Osteoblast (primary cell): ENCODE measurements at regions not wholly inside any gene's neighbourhood (a gene's known extent, or its start where the extent isn't known, plus 50 kb on each side); places are given as distances from the start of the nearest gene placed in this dataset.

Source experiments
- DNase-seq: peaks from one replicate; pipeline ENCODE4 v3.0.0; 2011; ENCODE audit warnings: low spot score, mixed read lengths; ENCODE audit not compliant: insufficient read length; ENCODE audit errors: missing footprints
- H2AFZ ChIP-seq: 2 replicates; pipeline ENCODE4 v1.6.0; 2011; ENCODE audit warnings: mild to moderate bottlenecking, low read length
- H3K27ac ChIP-seq: 2 replicates; pipeline ENCODE4 v1.5.1; 2011; ENCODE audit warnings: mild to moderate bottlenecking, low read depth, low read length, moderate library complexity
- H3K27me3 ChIP-seq: 2 replicates; pipeline ENCODE4 v1.6.0; 2012; ENCODE audit warnings: mild to moderate bottlenecking, control low read depth, inconsistent platforms, low read length, moderate library complexity; ENCODE audit not compliant: insufficient read depth
- H3K36me3 ChIP-seq: 2 replicates; pipeline ENCODE4 v1.5.1; 2011; ENCODE audit warnings: mild to moderate bottlenecking, low read length, control low read depth, moderate library complexity; ENCODE audit not compliant: insufficient read depth
- H3K4me1 ChIP-seq: 2 replicates; pipeline ENCODE4 v1.5.1; 2011; ENCODE audit warnings: mild to moderate bottlenecking, low read length, control low read depth, moderate library complexity; ENCODE audit not compliant: insufficient read depth
- H3K4me2 ChIP-seq: 2 replicates; pipeline ENCODE4 v1.6.0; 2011; ENCODE audit warnings: mild to moderate bottlenecking, low read length; ENCODE audit not compliant: insufficient read depth
- H3K4me3 ChIP-seq: fragments of 200-600 bp; sonication (generic); 3 replicates; pipeline ENCODE4 v1.5.1; 2012; ENCODE audit warnings: mild to moderate bottlenecking, low read length, inconsistent platforms; ENCODE audit not compliant: insufficient read depth
- H3K79me2 ChIP-seq: 2 replicates; pipeline ENCODE4 v1.6.0; 2012; ENCODE audit warnings: mild to moderate bottlenecking, low read length, control low read depth, inconsistent platforms; ENCODE audit not compliant: insufficient read depth
- H3K9me3 ChIP-seq: 2 replicates; pipeline ENCODE4 v1.5.1; 2011; ENCODE audit warnings: low read depth, low read length, control low read depth
- H4K20me1 ChIP-seq: 2 replicates; pipeline ENCODE4 v1.6.0; 2012; ENCODE audit warnings: mild to moderate bottlenecking, low read length, control low read depth; ENCODE audit not compliant: insufficient read depth
- CTCF ChIP-seq: IDR thresholded peaks from 2 replicates; pipeline ENCODE4 v1.5.1; 2011; ENCODE audit warnings: mild to moderate bottlenecking, low read depth, low read length, moderate library complexity; ENCODE audit errors: extremely low read depth

GRCh38 chr14:62253171-62253570 is 491.0 kb downstream of the SNAPC1 start:
- no peaks in the 10 kb centered on the region for H3K27me3 ChIP-seq
- H3K36me3 ChIP-seq, result no peaks in the 10 kb centered on the region
- H2AFZ ChIP-seq, result no peak overlapping the region
- H3K4me3 ChIP-seq, result no peak overlapping the region
- H3K4me2 ChIP-seq, result no peak overlapping the region
- no peak for TF ChIP-seq CTCF
- no peaks in the 10 kb centered on the region for H4K20me1 ChIP-seq
- H3K9me3 ChIP-seq, result no peaks in the 10 kb centered on the region
- no peak for DNase-seq
- H3K27ac ChIP-seq, result no peak overlapping the region
- no peaks in the 10 kb centered on the region for H3K79me2 ChIP-seq
- H3K4me1 ChIP-seq, result no peaks in the 10 kb centered on the region

DNA sequence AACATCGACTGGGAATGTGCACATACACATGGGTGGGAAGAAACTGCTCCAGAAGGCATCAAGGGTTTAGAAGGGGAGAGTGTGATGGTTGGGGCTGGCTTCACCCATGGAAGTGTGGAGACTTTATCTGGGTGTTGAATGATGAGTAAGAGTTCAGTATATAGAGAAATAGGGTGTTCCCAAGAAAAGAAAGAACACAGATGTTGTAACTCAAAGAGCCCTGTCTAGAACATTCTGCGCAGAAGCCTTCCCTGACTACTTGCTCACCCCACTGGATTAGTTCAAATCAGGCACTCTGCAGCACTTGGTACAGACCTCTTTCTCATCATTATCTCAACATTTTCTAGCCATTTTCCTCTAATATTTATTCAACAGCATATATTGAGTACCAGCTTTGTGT is 491.7 kb downstream of the SNAPC1 start:
- H4K20me1 ChIP-seq, result no peaks in the 10 kb centered on the region
- no peak for DNase-seq
- no peak for TF ChIP-seq CTCF
- H3K9me3 ChIP-seq, result no peaks in the 10 kb centered on the region
- no peak overlapping the region for H3K27ac ChIP-seq
- no peaks in the 10 kb centered on the region for H3K79me2 ChIP-seq
- no peaks in the 10 kb centered on the region for H3K36me3 ChIP-seq
- no peaks in the 10 kb centered on the region for H3K27me3 ChIP-seq
- no peak overlapping the region for H3K4me3 ChIP-seq
- no peak overlapping the region for H3K4me2 ChIP-seq
- H2AFZ ChIP-seq, result no peak overlapping the region
- no peaks in the 10 kb centered on the region for H3K4me1 ChIP-seq

- no peak for TF ChIP-seq CTCF
- no peak overlapping the region for H3K4me2 ChIP-seq
- no peak overlapping the region for H3K4me3 ChIP-seq
- no peaks in the 10 kb centered on the region for H3K36me3 ChIP-seq
- H3K27ac ChIP-seq, result no peak overlapping the region
- H4K20me1 ChIP-seq, result no peaks in the 10 kb centered on the region
- no peaks in the 10 kb centered on the region for H3K9me3 ChIP-seq
- H3K4me1 ChIP-seq, result no peaks in the 10 kb centered on the region
- no peak for DNase-seq
- no peak overlapping the region for H2AFZ ChIP-seq
- H3K79me2 ChIP-seq, result no peaks in the 10 kb centered on the region
- H3K27me3 ChIP-seq, result no peaks in the 10 kb centered on the region
Measured at GRCh38 chr14:62269204-62269603, 507.0 kb downstream of the SNAPC1 start.

GRCh38 chr14:62270236-62270635 is 508.0 kb downstream of the SNAPC1 start:
- Histone ChIP-seq H3K27me3 (no peaks in the 10 kb centered on the region), H4K20me1 (no peaks in the 10 kb centered on the region), H3K79me2 (no peaks in the 10 kb centered on the region), H3K4me2 (no peak overlapping the region), H2AFZ (no peak overlapping the region), H3K4me3 (no peak overlapping the region), H3K36me3 (no peaks in the 10 kb centered on the region), H3K9me3 (no peaks in the 10 kb centered on the region), H3K4me1 (no peaks in the 10 kb centered on the region), H3K27ac (no peak overlapping the region)
- TF ChIP-seq CTCF, result no peak
- DNase-seq, result no peak
